GM12878 (cell line): ENCODE measurements at regions not wholly inside any gene's neighbourhood (a gene's known extent, or its start where the extent isn't known, plus 50 kb on each side); places are given as distances from the start of the nearest gene placed in this dataset.

Experiments used
- ATAC-seq: fragments of 200-7000 bp; cut with Tn5 transposase; 3 replicates; pipeline ENCODE4 v1.9.1; 2020; ENCODE audit warnings: mild to moderate bottlenecking, moderate library complexity
- BruUV-seq: library from RNA; stranded (reverse); fragments of 400-500 nt; replicated peaks from 2 replicates; lab custom pipeline; 2021; lab: Mats Ljungman, UMichigan
- CTCF ChIA-PET: fragments of 300-600 bp; sonication (Branson Sonifier 250); formaldehyde crosslinking; extraction: SDS; loops from one replicate; lab custom pipeline; 2021; ENCODE audit warnings: inconsistent platforms; lab: Yijun Ruan, JAX
- POLR2A ChIA-PET: fragments of 350-600 bp; formaldehyde crosslinking; extraction: SDS; loops from one replicate; lab custom pipeline; 2021; ENCODE audit warnings: inconsistent platforms; lab: Charles Lee
- RAD21 ChIA-PET: fragments of 300-600 bp; sonication (Branson Sonifier 250); formaldehyde crosslinking; loops from one replicate; lab custom pipeline; 2023; ENCODE audit warnings: antibody characterized with exemption; ENCODE audit not compliant: unreplicated experiment; lab: Charles Lee
- SMC1A ChIA-PET: fragments of 300-600 bp; sonication (Branson Sonifier 250); formaldehyde crosslinking; loops from one replicate; lab custom pipeline; 2023; ENCODE audit not compliant: unreplicated experiment, uncharacterized antibody; lab: Charles Lee
- DNase-seq: peaks from one replicate; pipeline ENCODE4 v3.0.0-alpha.2; 2011; ENCODE audit warnings: low read depth, low spot score
- FAIRE-seq: peaks from 3 replicates; lab custom pipeline; 2011; peaks lifted over from hg19 to GRCh38; lab: Jason Lieb, UNC
- H2AFZ ChIP-seq: 2 replicates; pipeline ENCODE4 v1.6.0; 2011; ENCODE audit warnings: low read depth, low read length, control low read depth; ENCODE audit not compliant: control insufficient read depth
- H3K27ac ChIP-seq: 2 replicates; pipeline ENCODE4 v1.5.1; 2011; ENCODE audit warnings: control low read depth; ENCODE audit not compliant: control insufficient read depth, insufficient read depth
- H3K27me3 ChIP-seq, 2 experiments: replicated peaks in 1 of 2; 2 replicates each; pipeline versions ENCODE4 v1.6.0 to v1.6.1; 2011; ENCODE audit warnings: low read length in 1 of 2; ENCODE audit not compliant: control insufficient read depth in 2 of 2, insufficient read depth in 2 of 2
- H3K36me3 ChIP-seq, 2 experiments: 2 replicates each; pipeline ENCODE4 v1.5.1; 2011; ENCODE audit warnings: low read length in 1 of 2; ENCODE audit not compliant: control insufficient read depth in 2 of 2, insufficient read depth in 2 of 2
- H3K4me1 ChIP-seq: 2 replicates; pipeline ENCODE4 v1.6.1; 2011; ENCODE audit warnings: mild to moderate bottlenecking, low read length, moderate library complexity, mixed read lengths; ENCODE audit not compliant: control insufficient read depth, insufficient read depth
- H3K4me2 ChIP-seq: 2 replicates; pipeline ENCODE4 v1.6.0; 2011; ENCODE audit warnings: control low read depth; ENCODE audit not compliant: control insufficient read depth, insufficient read depth
- H3K4me3 ChIP-seq: fragments of 200-600 bp; sonication (generic); 2 replicates; pipeline ENCODE4 v1.5.1; 2016
- H3K79me2 ChIP-seq: 2 replicates; pipeline ENCODE4 v1.6.0; 2011; ENCODE audit warnings: low read length; ENCODE audit not compliant: control insufficient read depth, insufficient read depth
- H3K9ac ChIP-seq: 2 replicates; pipeline ENCODE4 v1.8.0; 2011; ENCODE audit warnings: low read length, control low read depth, mixed read lengths; ENCODE audit not compliant: control insufficient read depth, insufficient read depth
- H3K9me3 ChIP-seq: replicated peaks from 3 replicates; pipeline ENCODE4 v1.5.1; 2011; ENCODE audit warnings: mild to moderate bottlenecking, low read length; ENCODE audit not compliant: control insufficient read depth, insufficient read depth
- H4K20me1 ChIP-seq: 2 replicates; pipeline ENCODE4 v1.6.0; 2011; ENCODE audit not compliant: control insufficient read depth, insufficient read depth
- BCL11A ChIP-seq: IDR thresholded peaks from 2 replicates; pipeline ENCODE4 v1.6.1; 2011; ENCODE audit warnings: low read depth, low read length
- CREM ChIP-seq: IDR thresholded peaks from 2 replicates; pipeline ENCODE4 v1.6.1; 2014; ENCODE audit warnings: antibody characterized with exemption, low read depth
- E2F4 ChIP-seq: IDR thresholded peaks from 2 replicates; pipeline ENCODE4 v1.6.1; 2012; ENCODE audit warnings: low read depth, low read length, improper control_type of control experiment
- EED ChIP-seq: sonication (generic); IDR thresholded peaks from 2 replicates; pipeline ENCODE4 v1.6.1; 2016; ENCODE audit warnings: antibody characterized with exemption, low read depth
- EP300 ChIP-seq, 2 experiments: fragments of 150-350 bp in 1 of 2; IDR thresholded peaks; 2 replicates each; pipeline ENCODE4 v1.6.1; 2011 to 2012; ENCODE audit warnings: low read depth in 2 of 2, low read length in 2 of 2, borderline replicate concordance in 1 of 2, improper control_type of control experiment in 1 of 2, inconsistent platforms in 1 of 2; ENCODE audit not compliant: control insufficient read depth in 1 of 2
- JUNB ChIP-seq: IDR thresholded peaks from 2 replicates; pipeline ENCODE4 v1.6.1; 2016; ENCODE audit warnings: antibody characterized with exemption, mild to moderate bottlenecking
- MTA2 ChIP-seq: fragments of 450-650 bp; IDR thresholded peaks from 2 replicates; pipeline ENCODE4 v1.6.1; 2016; ENCODE audit warnings: low read depth, mild to moderate bottlenecking, moderate library complexity
- MYC ChIP-seq: IDR thresholded peaks from 2 replicates; pipeline ENCODE4 v1.6.1; 2011; ENCODE audit warnings: mild to moderate bottlenecking, low read length, moderate library complexity, inconsistent platforms; ENCODE audit not compliant: insufficient read depth, insufficient replicate concordance, insufficient read length, severe bottlenecking
- POLR2A ChIP-seq: IDR thresholded peaks from 2 replicates; pipeline ENCODE4 v1.6.1; 2011; ENCODE audit warnings: low read depth, mild to moderate bottlenecking, low read length
- RELA ChIP-seq: fragments of 450-650 bp; IDR thresholded peaks from 2 replicates; pipeline ENCODE4 v1.8.0; 2014; ENCODE audit warnings: borderline replicate concordance; ENCODE audit not compliant: partially characterized antibody
- SMAD1 ChIP-seq: fragments of 450-650 bp; IDR thresholded peaks from 2 replicates; pipeline ENCODE4 v1.6.1; 2018; ENCODE audit warnings: mild to moderate bottlenecking, low read depth; ENCODE audit not compliant: partially characterized antibody
- SMARCA5 ChIP-seq: fragments of 450-650 bp; IDR thresholded peaks from 2 replicates; pipeline ENCODE4 v1.6.1; 2017; ENCODE audit warnings: mild to moderate bottlenecking
- STAT1 ChIP-seq: fragments of 450-650 bp; conservative IDR thresholded peaks from 2 replicates; pipeline ENCODE4 v1.6.1; 2014; ENCODE audit warnings: antibody characterized with exemption, mild to moderate bottlenecking
- TARDBP ChIP-seq: IDR thresholded peaks from 2 replicates; pipeline ENCODE4 v1.6.1; 2016; ENCODE audit warnings: borderline replicate concordance
- WRNIP1 ChIP-seq: IDR thresholded peaks from 2 replicates; pipeline ENCODE4 v1.6.1; 2011; ENCODE audit warnings: low read depth, low read length, improper control_type of control experiment, borderline replicate concordance
- YY1 ChIP-seq: IDR thresholded peaks from 2 replicates; pipeline ENCODE4 v1.6.1; 2011; ENCODE audit warnings: low read depth, mild to moderate bottlenecking, low read length
- ZNF274 ChIP-seq: IDR thresholded peaks from one replicate; pipeline ENCODE4 v1.8.0; 2011; ENCODE audit not compliant: insufficient read length, insufficient read depth
- WGBS: methylation state at CpG from one replicate; pipeline ENCODE4 v1.1.6; 2016; ENCODE audit warnings: low lambda C conversion rate; ENCODE audit not compliant: insufficient replicate concordance, insufficient coverage; ENCODE audit errors: missing lambda C conversion rate; 5-methylcytosine and 5-hydroxymethylcytosine counted together
- in situ Hi-C: fragments of 300-500 bp; cut with MboI; formaldehyde crosslinking; loops from 9 replicates; pipeline ENCODE4 v1.14.3; 2018; ENCODE audit warnings: mixed read lengths
- intact Hi-C: fragments of 100-400 bp; cut with micrococcal nuclease; formaldehyde crosslinking; loops from one replicate; pipeline ENCODE4 v1.14.2; 2022; ENCODE audit not compliant: unreplicated experiment

GRCh38 chr11:15339302-15339701 is 224.6 kb downstream of the INSC start:
- Histone ChIP-seq H3K9me3 (no peaks in the 10 kb centered on the region), H3K4me2 (no peak overlapping the region), H3K36me3 (no peaks in the 10 kb centered on the region)
- ChIA-PET POLR2A (no interaction called here), RAD21 (no interaction called here)
- intact Hi-C loops: no loop called here
- TF ChIP-seq POLR2A (no peak), MYC (no peak)
- TF ChIP-seq, all 136 proteins: peak for 0
- in situ Hi-C loops: no loop called here
- FAIRE-seq (no peak), DNase-seq (no peak), ATAC-seq (no peak)
- ChIA-PET SMC1A (no interaction called here), CTCF (no interaction called here)
- H3K27ac ChIP-seq: no peak overlapping the region
- WGBS: 0% methylated on average over 1 of the region's 1 CpG
- no peaks in the 10 kb centered on the region for H3K27me3 ChIP-seq
- H3K79me2 ChIP-seq: no peaks in the 10 kb centered on the region
- no peaks in the 10 kb centered on the region for H4K20me1 ChIP-seq
- no peak overlapping the region for H3K4me3 ChIP-seq
- no TSS peak for BruUV-seq
- H3K9ac ChIP-seq: no peak overlapping the region
- H3K4me1 ChIP-seq: no peaks in the 10 kb centered on the region
- no peak overlapping the region for H2AFZ ChIP-seq

- in situ Hi-C loops: no loop called here
- intact Hi-C loops: no loop called here
- Histone ChIP-seq H3K4me2 (no peak overlapping the region), H4K20me1 (no peaks in the 10 kb centered on the region), H3K27ac (no peak overlapping the region), H3K9ac (no peak overlapping the region), H3K9me3 (no peaks in the 10 kb centered on the region), H3K4me1 (no peaks in the 10 kb centered on the region), H3K27me3 (no peaks in the 10 kb centered on the region), H3K36me3 (no peaks in the 10 kb centered on the region), H2AFZ (no peak overlapping the region), H3K4me3 (no peak overlapping the region), H3K79me2 (no peaks in the 10 kb centered on the region)
- no peak for DNase-seq
- ChIA-PET SMC1A (no interaction called here), RAD21 (no interaction called here), CTCF (no interaction called here), POLR2A (no interaction called here)
- no peak for ATAC-seq
- FAIRE-seq: no peak
- no TSS peak for BruUV-seq
- TF ChIP-seq YY1 (no peak), MTA2 (no peak), EED (no peak), ZNF274 (no peak), BCL11A (no peak), CREM (no peak), SMAD1 (no peak), JUNB (no peak), WRNIP1 (no peak), E2F4 (no peak), SMARCA5 (no peak), STAT1 (no peak), RELA (no peak), EP300 (IDR thresholded peaks at IDR 0.05; ENCODE audit: borderline replicate concordance in 1 of 2, control insufficient read depth in 1 of 2, low read depth in 2 of 2, low read length in 2 of 2) (no peak), TARDBP (no peak)
- WGBS: 0% methylated on average over 1 of the region's 1 CpG
These were observed 226.9 kb downstream of the INSC start for GRCh38 chr11:15341587-15341986.
